Limb (tissue), 2 donors: ENCODE measurements at regions not wholly inside any gene's neighbourhood (a gene's known extent, or its start where the extent isn't known, plus 50 kb on each side); places are given as distances from the start of the nearest gene placed in this dataset.
"Not testable (repeated sequence)": the region's sequence is repeated elsewhere in the genome, so short reads cannot be mapped to it uniquely, and the experiment has no call there.

ENCODE experiments used
- DNase-seq, 2 donors: peaks; one replicate each; pipeline ENCODE4 v3.0.0-alpha.2; 2016; ENCODE audit errors: extremely low spot score in 2 of 2

DNA sequence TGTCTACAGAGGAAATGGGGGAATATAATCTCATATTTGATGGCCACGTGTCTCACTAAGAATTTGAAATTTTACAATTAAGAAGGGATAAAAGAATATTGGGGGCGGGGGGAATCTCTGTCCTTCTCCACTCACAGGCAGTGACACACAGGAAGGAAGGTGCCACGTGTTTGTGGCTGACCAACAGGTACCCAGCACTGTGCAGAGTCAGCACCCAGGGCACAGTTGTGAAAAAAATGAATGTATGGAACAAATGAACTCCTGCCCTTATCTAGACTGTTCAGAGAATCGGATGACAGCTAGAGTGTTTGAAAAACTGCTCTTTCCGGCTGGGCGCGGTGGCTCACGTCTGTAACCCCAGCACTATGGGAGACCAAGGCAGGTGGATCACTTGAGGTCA is 317.0 kb upstream of the MYT1L start:
- DNase-seq, result no peak

- DNase-seq, result no peak
These were observed 316.1 kb upstream of the MYT1L start for GRCh38 chr2:2647141-2647541.

DNA sequence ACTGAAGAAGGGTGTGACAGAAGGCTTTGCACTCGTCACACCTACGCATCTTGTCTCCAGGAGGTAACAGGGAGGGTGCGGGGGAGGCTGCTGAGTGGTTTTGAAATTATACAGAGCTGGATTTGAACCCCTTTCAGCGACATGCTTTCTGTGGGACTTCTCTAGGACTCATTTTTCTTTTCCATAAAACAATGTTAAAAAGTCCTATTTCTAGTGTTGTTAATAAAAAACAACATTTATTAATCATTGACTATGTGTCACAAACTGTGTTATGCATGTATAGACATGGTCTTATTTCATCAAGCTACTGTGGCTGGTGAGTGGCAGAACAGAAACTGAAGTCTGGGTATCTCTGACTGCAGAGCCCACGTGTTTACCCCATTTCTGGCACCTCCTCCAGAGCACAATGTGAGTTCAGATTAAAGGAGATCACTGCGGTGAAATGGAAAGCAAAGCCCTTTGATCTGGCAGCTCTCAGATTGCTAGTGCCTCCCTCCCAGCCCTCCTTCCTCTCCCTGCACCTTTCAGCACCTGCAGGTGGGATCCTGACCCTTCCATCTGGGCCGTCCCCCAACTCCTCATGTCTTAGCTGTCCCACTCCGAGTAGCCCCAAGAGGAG is 315.5 kb upstream of the MYT1L start:
- DNase-seq, result no peak

- DNase-seq, result no peak
These were observed 314.2 kb upstream of the MYT1L start for GRCh38 chr2:2645162-2645855.

GRCh38 chr2:2644751-2645150 is 313.7 kb upstream of the MYT1L start:
- DNase-seq, result not testable (repeated sequence)

DNA sequence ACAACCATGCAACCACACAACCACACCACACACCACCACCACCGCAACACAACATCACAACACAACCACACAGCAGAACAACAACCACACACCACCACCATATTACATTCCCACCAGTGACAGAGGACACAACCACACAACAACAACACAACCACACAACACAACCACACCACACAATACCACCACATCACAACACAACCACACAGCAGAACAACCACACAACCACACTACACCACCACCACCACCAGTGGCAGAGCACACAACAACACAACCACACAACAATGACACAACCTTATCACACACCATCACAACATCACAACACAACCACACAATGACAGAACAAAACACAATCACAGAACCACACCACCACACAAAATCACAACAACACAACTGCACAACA is 313.0 kb upstream of the MYT1L start:
- DNase-seq, result no peak

DNA sequence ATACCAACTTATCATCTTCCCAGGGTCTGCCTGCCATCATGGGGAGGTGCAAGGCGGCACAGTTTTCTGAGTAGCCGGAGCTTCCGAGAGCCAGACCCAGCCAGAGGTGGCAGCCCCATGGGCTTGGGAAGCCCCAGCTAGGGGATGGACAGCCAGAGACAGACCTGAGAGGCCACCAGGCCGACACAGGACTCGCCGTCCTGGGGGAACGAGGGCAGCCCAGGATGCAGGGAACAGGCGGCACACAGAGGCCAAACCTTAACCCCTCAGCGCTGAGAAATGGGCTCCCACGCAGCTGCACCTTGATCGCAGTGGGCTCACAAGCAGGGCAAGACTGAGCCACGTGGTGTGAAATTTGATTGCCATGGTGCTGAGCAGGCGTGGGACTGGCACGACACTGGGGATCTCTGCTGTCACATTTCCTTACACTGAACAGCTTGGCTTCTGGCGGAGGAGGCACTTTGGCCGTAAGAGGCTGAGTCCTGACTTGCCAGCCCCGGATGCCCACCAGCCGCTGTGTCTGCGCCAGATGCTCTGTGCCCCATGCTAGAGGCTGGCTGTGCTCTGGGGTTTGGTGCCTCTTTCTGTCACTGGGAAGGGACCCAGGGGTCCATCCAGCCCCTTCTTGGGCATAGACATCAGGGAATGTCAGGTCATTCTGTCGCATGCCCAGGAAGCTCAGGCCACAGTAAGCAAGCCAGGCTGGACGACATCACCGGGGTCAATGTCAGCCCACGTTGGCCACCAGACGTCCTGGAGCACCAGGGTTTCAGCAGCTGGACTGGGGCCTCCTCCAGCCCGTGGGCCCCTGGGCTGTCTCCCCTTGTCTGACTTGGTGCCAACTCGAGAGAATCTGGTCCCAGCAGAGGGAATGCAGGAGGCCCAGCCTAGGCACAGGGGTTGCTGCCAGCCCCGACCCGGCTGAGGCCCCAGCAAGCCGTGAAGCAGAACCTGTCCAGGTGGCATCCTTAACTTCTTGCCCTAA is 312.1 kb upstream of the MYT1L start:
- no peak for DNase-seq

DNA sequence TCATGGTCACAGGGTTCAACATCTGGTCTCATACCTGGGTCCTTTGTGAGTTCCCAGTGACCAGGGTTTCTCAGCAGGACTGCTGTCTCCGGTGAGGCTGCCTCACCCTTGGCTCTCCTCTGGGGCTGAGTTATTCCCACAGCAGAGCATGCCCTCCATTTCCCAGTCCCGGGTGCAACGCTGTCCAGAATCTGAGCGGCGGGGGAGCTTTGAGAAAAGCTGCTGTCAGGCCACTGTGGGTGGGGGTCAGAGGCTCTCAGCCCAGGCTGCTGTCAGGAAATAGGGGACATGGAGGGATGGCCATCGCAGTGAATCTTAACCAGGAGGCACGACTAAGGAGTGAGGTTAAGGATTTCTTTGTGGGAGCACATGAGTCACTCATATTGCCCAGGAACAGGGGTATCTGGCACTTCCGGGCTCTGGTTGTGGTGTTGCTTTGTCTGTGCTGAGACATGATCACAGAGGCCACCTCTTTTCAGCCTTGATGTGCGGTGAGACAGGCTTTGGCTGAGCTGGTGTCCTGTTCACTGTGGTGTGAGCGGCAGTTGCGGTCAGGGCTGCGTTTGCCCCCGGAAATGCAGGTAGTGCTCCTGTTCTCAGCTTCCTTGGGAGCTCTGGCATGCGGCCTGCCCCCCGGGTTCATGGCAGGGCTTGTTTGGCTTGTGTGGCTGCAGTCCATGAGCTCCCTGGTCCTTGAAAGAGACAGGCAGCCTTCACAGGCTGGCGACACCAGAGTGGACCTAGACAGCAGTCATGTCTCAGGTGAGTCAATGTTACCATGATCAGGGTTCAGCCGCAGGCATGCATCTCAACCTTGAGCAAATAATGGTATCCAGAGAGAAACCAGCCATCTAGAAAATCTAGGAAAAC is 310.7 kb upstream of the MYT1L start:
- no peak for DNase-seq

DNA sequence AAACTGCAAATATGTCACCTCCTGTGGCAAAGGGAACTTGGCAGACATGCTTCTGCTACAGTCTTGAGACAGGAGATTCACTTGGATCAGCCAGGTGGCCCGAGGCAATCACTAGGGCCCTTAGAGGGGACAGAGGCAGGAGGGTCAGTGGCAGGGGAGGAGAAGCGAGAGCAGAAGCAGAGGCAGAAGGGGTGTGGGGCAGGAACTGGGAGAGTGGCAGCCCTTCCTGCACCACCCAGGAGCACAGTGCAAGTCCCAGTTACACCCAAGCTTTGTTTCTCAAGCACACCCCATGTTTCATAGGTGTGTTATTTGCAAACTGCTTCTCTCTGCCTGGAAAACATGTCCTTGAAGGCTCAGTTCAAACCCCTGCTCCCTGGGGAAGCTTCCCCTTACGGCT is 309.7 kb upstream of the MYT1L start:
- DNase-seq, result no peak

- DNase-seq, result no peak
These were observed 309.3 kb upstream of the MYT1L start for GRCh38 chr2:2640371-2640770.

DNA sequence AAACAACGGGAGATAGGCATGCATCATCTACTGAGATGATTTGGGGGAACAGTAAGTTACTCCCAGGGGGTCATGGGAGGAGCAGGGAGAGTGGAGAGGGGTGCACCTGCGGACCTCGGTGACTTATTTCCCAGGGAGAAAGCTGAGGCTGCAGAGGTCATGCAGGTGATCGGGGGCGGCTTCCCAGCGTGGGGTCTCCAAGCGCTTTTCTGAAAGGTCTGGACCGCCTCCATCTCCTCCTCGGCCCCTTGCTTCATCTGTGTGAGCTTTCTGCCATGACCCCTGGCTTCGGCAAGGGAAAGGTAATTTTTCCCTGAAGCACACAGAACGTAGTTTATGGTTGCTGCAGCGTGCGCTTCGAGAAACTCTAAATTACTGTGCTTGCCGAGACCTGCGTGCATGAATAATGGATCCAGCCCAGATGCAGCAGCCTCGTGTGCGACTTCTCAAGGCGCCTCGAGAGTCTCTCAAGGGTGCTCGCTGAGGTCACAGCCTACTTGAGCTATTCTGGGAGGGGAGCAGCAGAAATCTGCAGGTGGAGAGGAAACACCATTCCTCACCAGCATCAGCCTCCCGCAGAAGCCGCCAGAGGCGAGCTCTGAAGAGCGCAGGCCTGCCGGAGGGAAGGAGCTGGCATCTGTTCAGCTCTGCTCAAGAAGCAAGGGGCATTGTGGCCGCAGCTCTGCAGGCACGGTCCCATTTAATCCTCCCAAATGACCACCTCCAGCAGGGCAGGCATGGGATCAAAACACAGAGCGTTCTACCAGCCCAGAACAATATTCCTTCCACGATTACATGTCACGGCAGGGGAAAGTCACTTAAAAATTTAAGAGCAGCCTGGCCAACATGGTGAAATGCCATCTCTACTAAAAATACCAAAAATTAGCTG is 308.4 kb upstream of the MYT1L start:
- DNase-seq, result no peak

DNA sequence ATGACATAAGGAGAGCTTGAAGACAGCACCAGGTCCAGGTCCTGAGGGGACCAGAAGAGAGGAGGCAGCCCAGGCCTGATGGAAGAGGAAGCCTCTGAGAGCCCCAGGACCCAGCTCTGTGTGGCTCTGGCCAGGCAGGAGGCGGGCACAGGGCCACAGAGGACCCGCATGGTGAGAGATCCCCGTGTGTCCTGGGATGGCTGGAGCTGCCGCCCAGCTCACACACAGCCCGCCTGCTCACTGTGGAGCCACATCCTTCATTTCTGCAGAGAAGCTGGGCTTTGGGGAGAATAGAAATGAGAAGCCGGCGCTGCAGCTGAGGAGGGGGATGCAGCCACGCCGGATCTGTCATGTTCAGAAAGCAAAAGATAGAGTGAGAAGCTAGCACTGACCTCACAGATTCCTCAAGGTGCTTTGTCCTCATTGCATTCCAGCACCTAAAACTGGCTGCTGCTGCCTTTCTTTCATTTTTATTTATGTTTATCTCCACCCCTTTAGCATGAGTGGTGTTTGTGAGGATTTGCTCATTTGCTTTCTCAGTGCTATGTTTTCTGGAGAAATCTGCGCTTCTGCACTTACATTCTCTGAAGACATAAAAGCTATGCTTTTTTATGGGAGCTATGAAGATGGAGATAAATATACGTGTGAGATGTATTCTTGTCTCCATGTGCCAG is 307.6 kb upstream of the MYT1L start:
- DNase-seq, result no peak

DNA sequence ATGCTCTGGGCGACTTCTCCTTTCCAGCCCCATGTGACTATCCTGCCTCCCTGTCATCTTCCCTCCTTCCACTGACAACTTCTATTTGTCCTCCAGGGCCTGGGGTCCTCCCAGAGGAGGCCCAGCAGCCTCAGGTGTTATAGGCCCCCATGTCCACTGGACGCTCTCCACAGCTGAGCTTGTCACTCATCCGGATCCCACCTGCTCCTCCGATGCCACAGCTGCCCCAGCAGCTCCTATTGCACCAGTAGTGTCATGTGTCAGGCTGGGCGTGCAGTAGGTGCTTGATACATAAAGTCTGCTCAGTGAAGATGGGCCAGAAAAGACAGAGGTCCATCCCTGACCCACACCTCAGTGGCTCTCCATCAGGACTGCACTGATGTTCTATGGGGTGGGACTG is 305.7 kb upstream of the MYT1L start:
- no peak for DNase-seq

DNA sequence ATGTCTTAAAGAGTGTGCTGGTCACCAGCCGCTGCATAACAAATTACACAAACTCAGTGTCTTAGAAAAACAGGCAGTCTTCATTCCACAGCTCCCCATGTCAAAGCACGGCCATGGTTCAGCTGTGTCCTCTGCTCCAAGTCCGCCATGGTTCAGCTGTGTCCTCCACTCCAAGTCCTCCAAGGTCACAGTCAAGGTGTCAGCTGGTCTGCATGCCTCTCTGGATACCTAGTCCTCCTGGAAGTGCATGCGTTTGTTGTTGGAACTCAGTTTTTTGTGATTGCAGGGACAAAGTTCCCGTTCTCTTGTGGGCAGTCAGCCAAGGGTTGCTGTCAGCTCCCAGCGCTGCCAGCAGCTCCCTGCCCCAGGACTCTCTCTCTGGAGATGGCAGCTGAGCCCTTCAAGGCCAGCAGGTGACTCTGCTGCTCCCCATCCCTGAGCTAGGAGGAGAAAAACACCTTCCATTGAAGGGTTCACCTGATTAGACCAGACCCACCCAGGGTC is 304.0 kb upstream of the MYT1L start:
- DNase-seq, result no peak

GRCh38 chr2:2633017-2633416 is 301.9 kb upstream of the MYT1L start:
- no peak for DNase-seq

DNA sequence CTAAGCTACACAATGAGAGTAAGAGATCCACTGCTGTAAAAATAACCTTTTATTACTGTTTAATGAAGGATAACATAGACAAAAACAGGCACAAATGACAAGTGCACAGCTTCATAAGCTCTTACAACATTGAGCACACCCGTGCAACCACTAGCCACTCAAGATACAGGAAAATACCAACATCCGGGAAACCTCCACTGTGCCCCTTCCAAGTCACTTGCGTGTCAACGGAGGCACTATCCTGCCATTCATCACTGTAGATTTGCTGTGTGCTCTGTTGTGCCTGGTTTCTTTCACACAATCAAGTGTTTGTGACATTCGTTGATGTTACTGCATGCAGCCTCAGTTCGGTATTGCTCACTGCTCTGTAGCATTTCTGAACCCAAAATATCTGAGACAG is 292.9 kb upstream of the MYT1L start:
- DNase-seq, result no peak

- DNase-seq, result no peak
These were observed 290.8 kb upstream of the MYT1L start for GRCh38 chr2:2621855-2622254.

DNA sequence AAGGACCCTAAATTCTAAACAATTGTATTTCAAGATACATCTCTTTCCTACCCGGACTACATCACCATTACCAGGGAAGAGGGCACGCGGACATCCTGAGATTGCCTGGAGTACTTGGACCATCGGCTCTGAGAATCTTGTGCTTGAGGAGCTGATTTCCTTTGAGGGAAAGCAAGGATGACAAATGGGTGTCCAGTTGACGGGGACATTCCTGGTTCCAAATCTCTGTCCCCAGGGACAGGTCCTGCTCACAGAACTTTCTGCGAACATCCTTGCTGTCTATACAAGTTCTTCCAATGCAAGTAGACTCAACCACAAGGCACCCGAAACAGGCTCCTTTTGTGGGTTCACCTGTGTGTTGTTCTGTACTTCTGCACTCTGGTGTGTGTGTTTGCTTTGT is 289.5 kb upstream of the MYT1L start:
- DNase-seq, result no peak

- DNase-seq, result no peak
These were observed 288.9 kb upstream of the MYT1L start for GRCh38 chr2:2619995-2620394.

- DNase-seq, result no peak
These were observed 283.4 kb upstream of the MYT1L start for GRCh38 chr2:2614452-2614851.
